SK-N-SH (cell line): ENCODE measurements at regions not wholly inside any gene's neighbourhood (a gene's known extent, or its start where the extent isn't known, plus 50 kb on each side); places are given as distances from the start of the nearest gene placed in this dataset.

Experiments
- EP300 ChIP-seq, 2 experiments: IDR thresholded peaks; 2 replicates each; pipeline versions ENCODE4 v1.4.0 to v1.6.1; 2012; ENCODE audit warnings: borderline replicate concordance in 1 of 2, low read depth in 1 of 2, low read length in 1 of 2
- EZH2phosphoT487 ChIP-seq: fragments of 200-600 bp; sonication (generic); IDR thresholded peaks from 2 replicates; pipeline ENCODE4 v1.6.1; 2017; ENCODE audit warnings: low read depth, mixed run types, mild to moderate bottlenecking, antibody characterized with exemption, moderate library complexity, borderline replicate concordance
- GATA2 ChIP-seq: sonication (generic); formaldehyde crosslinking; IDR thresholded peaks from 2 replicates; pipeline ENCODE4 v1.5.0; 2020; ENCODE audit warnings: mild to moderate bottlenecking, missing genetic modification reagents
- JUND ChIP-seq: IDR thresholded peaks from 2 replicates; pipeline ENCODE4 v1.4.0; 2012
- POLR2AphosphoS5 ChIP-seq: IDR thresholded peaks from 2 replicates; pipeline ENCODE4 v1.6.1; 2012; ENCODE audit warnings: low read depth, low read length
- RAD21 ChIP-seq: IDR thresholded peaks from 2 replicates; pipeline ENCODE4 v1.6.1; 2012; ENCODE audit warnings: mild to moderate bottlenecking, low read length
- SMC3 ChIP-seq: IDR thresholded peaks from 2 replicates; pipeline ENCODE4 v1.6.1; 2012; ENCODE audit warnings: low read depth, low read length, improper control_type of control experiment
- TAF1 ChIP-seq: IDR thresholded peaks from 2 replicates; pipeline ENCODE4 v1.6.1; 2012; ENCODE audit warnings: low read depth, mild to moderate bottlenecking, low read length, moderate library complexity, borderline replicate concordance
- TF ChIP-seq, protein P1 (sequence below): IDR thresholded peaks from 2 replicates; pipeline ENCODE4 v1.6.1; 2012; ENCODE audit warnings: mild to moderate bottlenecking, low read depth, low read length, moderate library complexity
- TF ChIP-seq, protein P2 (sequence below): IDR thresholded peaks from 2 replicates; pipeline ENCODE4 v1.4.0; 2012; ENCODE audit warnings: low read depth, borderline replicate concordance
- TF ChIP-seq, protein P3 (sequence below): fragments of 200-600 bp; sonication (generic); IDR thresholded peaks from 2 replicates; pipeline ENCODE4 v1.6.1; 2017; ENCODE audit warnings: antibody characterized with exemption, mild to moderate bottlenecking, moderate library complexity

DNA sequence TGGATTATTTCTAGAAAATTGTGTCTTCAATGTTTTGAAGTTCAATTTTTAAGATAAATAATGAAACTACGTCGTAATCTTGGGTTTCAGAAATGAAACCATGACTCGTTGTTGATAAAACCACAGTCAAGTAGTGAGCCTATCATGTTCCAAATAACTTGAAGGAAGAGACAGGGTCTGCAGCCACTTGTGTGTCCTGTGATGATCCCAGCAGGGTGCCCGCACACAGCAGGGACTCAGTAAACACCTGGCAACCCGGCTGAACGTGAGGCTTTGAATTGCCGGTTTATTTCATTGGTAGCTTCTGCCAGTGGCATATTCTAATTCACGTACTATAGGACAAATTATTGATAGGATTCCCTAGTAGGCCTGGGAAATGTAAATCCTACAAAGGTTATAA lies 679.6 kb downstream of the IRX1 start:
- TF ChIP-seq, protein P1, sequence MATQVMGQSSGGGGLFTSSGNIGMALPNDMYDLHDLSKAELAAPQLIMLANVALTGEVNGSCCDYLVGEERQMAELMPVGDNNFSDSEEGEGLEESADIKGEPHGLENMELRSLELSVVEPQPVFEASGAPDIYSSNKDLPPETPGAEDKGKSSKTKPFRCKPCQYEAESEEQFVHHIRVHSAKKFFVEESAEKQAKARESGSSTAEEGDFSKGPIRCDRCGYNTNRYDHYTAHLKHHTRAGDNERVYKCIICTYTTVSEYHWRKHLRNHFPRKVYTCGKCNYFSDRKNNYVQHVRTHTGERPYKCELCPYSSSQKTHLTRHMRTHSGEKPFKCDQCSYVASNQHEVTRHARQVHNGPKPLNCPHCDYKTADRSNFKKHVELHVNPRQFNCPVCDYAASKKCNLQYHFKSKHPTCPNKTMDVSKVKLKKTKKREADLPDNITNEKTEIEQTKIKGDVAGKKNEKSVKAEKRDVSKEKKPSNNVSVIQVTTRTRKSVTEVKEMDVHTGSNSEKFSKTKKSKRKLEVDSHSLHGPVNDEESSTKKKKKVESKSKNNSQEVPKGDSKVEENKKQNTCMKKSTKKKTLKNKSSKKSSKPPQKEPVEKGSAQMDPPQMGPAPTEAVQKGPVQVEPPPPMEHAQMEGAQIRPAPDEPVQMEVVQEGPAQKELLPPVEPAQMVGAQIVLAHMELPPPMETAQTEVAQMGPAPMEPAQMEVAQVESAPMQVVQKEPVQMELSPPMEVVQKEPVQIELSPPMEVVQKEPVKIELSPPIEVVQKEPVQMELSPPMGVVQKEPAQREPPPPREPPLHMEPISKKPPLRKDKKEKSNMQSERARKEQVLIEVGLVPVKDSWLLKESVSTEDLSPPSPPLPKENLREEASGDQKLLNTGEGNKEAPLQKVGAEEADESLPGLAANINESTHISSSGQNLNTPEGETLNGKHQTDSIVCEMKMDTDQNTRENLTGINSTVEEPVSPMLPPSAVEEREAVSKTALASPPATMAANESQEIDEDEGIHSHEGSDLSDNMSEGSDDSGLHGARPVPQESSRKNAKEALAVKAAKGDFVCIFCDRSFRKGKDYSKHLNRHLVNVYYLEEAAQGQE: no peak
- TF ChIP-seq, protein P2, sequence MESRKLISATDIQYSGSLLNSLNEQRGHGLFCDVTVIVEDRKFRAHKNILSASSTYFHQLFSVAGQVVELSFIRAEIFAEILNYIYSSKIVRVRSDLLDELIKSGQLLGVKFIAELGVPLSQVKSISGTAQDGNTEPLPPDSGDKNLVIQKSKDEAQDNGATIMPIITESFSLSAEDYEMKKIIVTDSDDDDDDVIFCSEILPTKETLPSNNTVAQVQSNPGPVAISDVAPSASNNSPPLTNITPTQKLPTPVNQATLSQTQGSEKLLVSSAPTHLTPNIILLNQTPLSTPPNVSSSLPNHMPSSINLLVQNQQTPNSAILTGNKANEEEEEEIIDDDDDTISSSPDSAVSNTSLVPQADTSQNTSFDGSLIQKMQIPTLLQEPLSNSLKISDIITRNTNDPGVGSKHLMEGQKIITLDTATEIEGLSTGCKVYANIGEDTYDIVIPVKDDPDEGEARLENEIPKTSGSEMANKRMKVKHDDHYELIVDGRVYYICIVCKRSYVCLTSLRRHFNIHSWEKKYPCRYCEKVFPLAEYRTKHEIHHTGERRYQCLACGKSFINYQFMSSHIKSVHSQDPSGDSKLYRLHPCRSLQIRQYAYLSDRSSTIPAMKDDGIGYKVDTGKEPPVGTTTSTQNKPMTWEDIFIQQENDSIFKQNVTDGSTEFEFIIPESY: no peak
- TF ChIP-seq, protein P3, sequence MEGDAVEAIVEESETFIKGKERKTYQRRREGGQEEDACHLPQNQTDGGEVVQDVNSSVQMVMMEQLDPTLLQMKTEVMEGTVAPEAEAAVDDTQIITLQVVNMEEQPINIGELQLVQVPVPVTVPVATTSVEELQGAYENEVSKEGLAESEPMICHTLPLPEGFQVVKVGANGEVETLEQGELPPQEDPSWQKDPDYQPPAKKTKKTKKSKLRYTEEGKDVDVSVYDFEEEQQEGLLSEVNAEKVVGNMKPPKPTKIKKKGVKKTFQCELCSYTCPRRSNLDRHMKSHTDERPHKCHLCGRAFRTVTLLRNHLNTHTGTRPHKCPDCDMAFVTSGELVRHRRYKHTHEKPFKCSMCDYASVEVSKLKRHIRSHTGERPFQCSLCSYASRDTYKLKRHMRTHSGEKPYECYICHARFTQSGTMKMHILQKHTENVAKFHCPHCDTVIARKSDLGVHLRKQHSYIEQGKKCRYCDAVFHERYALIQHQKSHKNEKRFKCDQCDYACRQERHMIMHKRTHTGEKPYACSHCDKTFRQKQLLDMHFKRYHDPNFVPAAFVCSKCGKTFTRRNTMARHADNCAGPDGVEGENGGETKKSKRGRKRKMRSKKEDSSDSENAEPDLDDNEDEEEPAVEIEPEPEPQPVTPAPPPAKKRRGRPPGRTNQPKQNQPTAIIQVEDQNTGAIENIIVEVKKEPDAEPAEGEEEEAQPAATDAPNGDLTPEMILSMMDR: no peak
- TF ChIP-seq POLR2AphosphoS5: no peak
- TF ChIP-seq EP300 (IDR thresholded peaks at IDR 0.05; ENCODE audit: borderline replicate concordance in 1 of 2, low read depth in 1 of 2, low read length in 1 of 2): no peak
- TF ChIP-seq SMC3: no peak
- TF ChIP-seq EZH2phosphoT487: no peak
- no peak for TF ChIP-seq RAD21
- TF ChIP-seq GATA2 (CRISPR knock-in tag): no peak
- no peak for TF ChIP-seq TAF1
- no peak for TF ChIP-seq JUND
